PFSK-1 (cell line): ENCODE measurements at regions not wholly inside any gene's neighbourhood (a gene's known extent, or its start where the extent isn't known, plus 50 kb on each side); places are given as distances from the start of the nearest gene placed in this dataset.

Source experiments
- FOXP2 ChIP-seq: optimal IDR thresholded peaks from 2 replicates; pipeline ENCODE3; 2011; ENCODE audit warnings: borderline replicate concordance, control low read depth, inconsistent platforms; ENCODE audit not compliant: insufficient read depth; ENCODE audit errors: extremely low read length, extremely low read depth
- POLR2AphosphoS5 ChIP-seq: IDR thresholded peaks from 2 replicates; pipeline ENCODE4 v1.6.1; 2012; ENCODE audit warnings: low read depth, mild to moderate bottlenecking, control low read depth, low read length, moderate library complexity
- SIN3A ChIP-seq: IDR thresholded peaks from 2 replicates; pipeline ENCODE4 v1.6.1; 2012; ENCODE audit warnings: mild to moderate bottlenecking, low read length, moderate library complexity, borderline replicate concordance; ENCODE audit not compliant: insufficient read depth
- TAF1 ChIP-seq: IDR thresholded peaks from 2 replicates; pipeline ENCODE4 v1.6.1; 2012; ENCODE audit warnings: low read length, control low read depth, borderline replicate concordance; ENCODE audit not compliant: insufficient read depth
- TF ChIP-seq, protein P1 (sequence below), 2 experiments: IDR thresholded peaks; 2 replicates each; pipeline versions ENCODE4 v1.6.1 to v1.8.0; 2011 to 2012; ENCODE audit warnings: low read depth in 2 of 2, low read length in 2 of 2, control low read depth in 1 of 2, inconsistent platforms in 1 of 2, mild to moderate bottlenecking in 1 of 2, moderate library complexity in 1 of 2; ENCODE audit not compliant: insufficient read depth in 1 of 2

DNA sequence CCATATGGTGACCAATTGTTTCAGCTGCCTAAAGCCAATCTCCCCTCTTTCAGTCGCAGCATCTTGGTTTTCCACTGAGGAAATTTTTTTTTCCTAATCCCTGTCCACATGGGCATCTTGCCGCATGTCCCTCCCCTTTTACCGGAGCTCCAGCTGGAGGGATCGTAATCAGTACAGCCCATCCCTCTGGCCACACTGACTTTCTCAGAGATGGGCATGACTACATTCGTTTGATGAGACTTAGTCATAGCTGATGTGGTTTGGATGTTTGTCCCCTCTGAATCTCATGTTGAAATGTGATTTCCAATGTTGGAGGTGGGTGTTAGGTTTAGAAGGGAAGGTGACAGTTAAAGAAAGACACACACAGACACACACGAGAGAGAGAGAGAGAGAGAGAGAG, 186.8 kb upstream of the CXCL12 start:
- no peak for TF ChIP-seq POLR2AphosphoS5
- TF ChIP-seq TAF1: no peak
- TF ChIP-seq, protein P1, sequence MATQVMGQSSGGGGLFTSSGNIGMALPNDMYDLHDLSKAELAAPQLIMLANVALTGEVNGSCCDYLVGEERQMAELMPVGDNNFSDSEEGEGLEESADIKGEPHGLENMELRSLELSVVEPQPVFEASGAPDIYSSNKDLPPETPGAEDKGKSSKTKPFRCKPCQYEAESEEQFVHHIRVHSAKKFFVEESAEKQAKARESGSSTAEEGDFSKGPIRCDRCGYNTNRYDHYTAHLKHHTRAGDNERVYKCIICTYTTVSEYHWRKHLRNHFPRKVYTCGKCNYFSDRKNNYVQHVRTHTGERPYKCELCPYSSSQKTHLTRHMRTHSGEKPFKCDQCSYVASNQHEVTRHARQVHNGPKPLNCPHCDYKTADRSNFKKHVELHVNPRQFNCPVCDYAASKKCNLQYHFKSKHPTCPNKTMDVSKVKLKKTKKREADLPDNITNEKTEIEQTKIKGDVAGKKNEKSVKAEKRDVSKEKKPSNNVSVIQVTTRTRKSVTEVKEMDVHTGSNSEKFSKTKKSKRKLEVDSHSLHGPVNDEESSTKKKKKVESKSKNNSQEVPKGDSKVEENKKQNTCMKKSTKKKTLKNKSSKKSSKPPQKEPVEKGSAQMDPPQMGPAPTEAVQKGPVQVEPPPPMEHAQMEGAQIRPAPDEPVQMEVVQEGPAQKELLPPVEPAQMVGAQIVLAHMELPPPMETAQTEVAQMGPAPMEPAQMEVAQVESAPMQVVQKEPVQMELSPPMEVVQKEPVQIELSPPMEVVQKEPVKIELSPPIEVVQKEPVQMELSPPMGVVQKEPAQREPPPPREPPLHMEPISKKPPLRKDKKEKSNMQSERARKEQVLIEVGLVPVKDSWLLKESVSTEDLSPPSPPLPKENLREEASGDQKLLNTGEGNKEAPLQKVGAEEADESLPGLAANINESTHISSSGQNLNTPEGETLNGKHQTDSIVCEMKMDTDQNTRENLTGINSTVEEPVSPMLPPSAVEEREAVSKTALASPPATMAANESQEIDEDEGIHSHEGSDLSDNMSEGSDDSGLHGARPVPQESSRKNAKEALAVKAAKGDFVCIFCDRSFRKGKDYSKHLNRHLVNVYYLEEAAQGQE (IDR thresholded peaks at IDR 0.05; ENCODE audit: insufficient read depth in 1 of 2, low read depth in 2 of 2, low read length in 2 of 2): no peak
- no peak for TF ChIP-seq SIN3A
- no peak for TF ChIP-seq FOXP2
